Activated T-helper 1 cell treated with anti-CD3 and anti-CD28 coated beads, Interleukin-12 subunit alpha, Interleukin-12 subunit beta, Interleukin-2, Interleukin-4 antibody, amounts not matched to agents 30 ng/mL and 10 ng/mL and 1 ng/mL, durations not matched to agents 14 hours and 24 hours and 36 hours (primary cell): ENCODE measurements at regions not wholly inside any gene's neighbourhood (a gene's known extent, or its start where the extent isn't known, plus 50 kb on each side); places are given as distances from the start of the nearest gene placed in this dataset.

Experiments used
- DNase-seq: peaks from one replicate; pipeline ENCODE4 v3.0.0; 2021; ENCODE audit warnings: low spot score
- H3K27ac Mint-ChIP-seq: one replicate; pipeline ENCODE4 v1.8.0; 2021; ENCODE audit warnings: mild to moderate bottlenecking, mixed read lengths
- H3K27me3 Mint-ChIP-seq: one replicate; pipeline ENCODE4 v1.8.0; 2022; ENCODE audit warnings: mild to moderate bottlenecking, moderate library complexity, mixed read lengths; ENCODE audit not compliant: insufficient read depth
- H3K36me3 Mint-ChIP-seq: one replicate; pipeline ENCODE4 v1.8.0; 2021; ENCODE audit warnings: low read depth, mixed read lengths
- H3K4me1 Mint-ChIP-seq: one replicate; pipeline ENCODE4 v1.8.0; 2021; ENCODE audit warnings: low read depth, mixed read lengths
- H3K4me3 Mint-ChIP-seq: one replicate; pipeline ENCODE4 v1.8.0; 2021; ENCODE audit warnings: mild to moderate bottlenecking, moderate library complexity, mixed read lengths
- H3K9me3 Mint-ChIP-seq: one replicate; pipeline ENCODE4 v1.8.0; 2021; ENCODE audit warnings: mixed read lengths
- intact Hi-C: fragments of 100-400 bp; cut with micrococcal nuclease; formaldehyde crosslinking; loops from one replicate; pipeline ENCODE4 v1.15.1; 2024

DNA sequence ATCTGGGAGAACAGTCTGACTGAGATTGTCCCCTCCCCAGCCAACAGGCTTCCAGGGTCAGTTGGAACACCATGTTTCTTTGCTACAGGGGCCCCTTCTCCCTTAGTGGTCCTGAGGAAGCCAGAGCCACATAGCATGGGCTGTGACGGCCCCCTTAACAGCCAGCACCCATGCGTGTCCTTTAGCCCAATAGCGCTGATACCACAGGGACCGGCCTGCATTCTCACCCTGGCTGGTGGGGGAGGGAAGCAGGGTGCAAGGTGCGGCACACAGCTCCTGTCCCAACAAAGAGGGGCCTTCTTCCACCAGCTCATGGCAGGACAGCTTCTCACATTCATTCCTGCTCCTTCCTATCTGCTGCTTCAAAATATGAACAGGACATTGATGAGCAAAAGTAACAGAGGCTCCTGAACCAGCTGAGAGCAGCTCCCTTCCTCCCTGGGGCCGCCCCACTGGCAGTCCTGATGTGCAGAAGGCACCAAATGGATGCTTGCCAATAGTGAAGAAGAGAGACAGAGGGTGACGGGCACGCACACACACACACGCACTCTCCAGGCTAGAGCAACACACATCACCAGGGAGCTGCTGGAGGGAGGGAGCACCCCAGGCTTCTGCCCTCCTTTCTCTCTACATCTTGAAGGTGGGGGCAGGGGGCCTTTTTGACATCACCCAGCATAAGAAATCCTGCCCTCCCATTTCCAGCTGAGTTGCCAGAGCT is 99.4 kb downstream of the CRYAA start:
- Mint-ChIP-seq H3K4me1 (no peaks in the 10 kb centered on the region), H3K36me3 (no peaks in the 10 kb centered on the region)
- intact Hi-C loops, result no loop called here

DNA sequence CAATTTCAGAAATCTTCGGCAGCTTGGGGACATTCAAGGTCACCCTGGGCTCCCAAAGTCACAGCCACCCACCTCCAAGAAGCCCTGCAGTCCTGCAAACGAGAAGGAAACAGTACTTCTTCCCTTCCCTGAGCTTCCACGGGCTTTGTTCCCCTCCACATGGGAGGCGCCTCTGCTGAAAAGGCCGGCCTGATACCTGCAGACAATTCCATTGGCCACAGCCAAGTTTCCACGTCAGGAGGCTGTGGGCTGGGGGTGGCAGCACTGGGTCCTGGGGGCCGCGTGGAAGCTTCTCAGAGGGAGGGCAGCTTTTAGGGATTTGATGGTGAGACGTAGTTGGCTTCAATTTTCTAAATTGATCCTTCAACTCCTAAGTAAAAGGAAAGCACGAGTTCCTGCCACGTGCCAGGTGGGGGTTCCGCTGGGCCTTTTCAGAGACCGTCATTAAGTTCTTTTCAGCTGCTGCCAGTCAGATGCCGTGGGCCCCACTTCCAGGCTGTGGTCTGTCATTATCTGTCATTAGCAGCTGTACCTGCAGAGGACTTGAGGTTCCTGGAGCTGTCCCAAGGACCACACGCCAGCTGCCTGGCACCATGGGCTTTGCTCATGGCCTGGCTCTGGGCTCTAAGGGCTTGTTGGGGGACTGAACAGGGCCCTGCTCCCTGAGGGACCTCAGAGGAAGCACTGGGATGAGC is 98.7 kb downstream of the CRYAA start:
- no peak overlapping the region for H3K4me3 Mint-ChIP-seq
- H3K36me3 Mint-ChIP-seq, result no peaks in the 10 kb centered on the region
- H3K27ac Mint-ChIP-seq, result no peak overlapping the region
- intact Hi-C loops, result no loop called here
- no peak for DNase-seq
- no peaks in the 10 kb centered on the region for H3K9me3 Mint-ChIP-seq
- no peaks in the 10 kb centered on the region for H3K4me1 Mint-ChIP-seq
- peaks cover 4% of the 10 kb centered on the region for H3K27me3 Mint-ChIP-seq

More for the DNA sequence above, 99.4 kb downstream of the CRYAA start:
- Mint-ChIP-seq H3K27me3 (peaks cover 4% of the 10 kb centered on the region), H3K27ac (no peak overlapping the region), H3K4me3 (no peak overlapping the region), H3K9me3 (no peaks in the 10 kb centered on the region)
- no peak for DNase-seq

DNA sequence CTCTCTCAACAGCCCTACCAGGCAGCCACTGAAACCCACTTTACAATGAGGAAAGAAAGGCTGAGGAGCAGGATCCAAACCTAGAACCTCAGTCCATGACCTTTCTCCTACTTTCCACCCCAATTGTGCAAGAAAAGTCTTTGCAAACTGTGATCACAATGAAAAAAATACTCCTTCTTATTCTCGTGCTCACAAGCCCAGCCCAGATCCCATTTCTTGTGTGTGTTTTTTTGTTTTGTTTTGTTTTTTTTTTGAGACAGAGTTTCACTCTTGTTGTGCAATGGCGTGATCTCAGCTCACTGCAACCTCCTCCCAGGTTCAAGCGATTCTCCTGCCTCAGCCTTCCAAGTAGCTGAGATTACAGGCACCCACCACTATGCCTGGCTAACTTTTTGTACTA is 97.7 kb downstream of the CRYAA start:
- Mint-ChIP-seq H3K9me3 (no peaks in the 10 kb centered on the region), H3K36me3 (no peaks in the 10 kb centered on the region), H3K27ac (no peak overlapping the region), H3K4me1 (no peaks in the 10 kb centered on the region), H3K4me3 (no peak overlapping the region), H3K27me3 (peaks cover 4% of the 10 kb centered on the region)
- no peak for DNase-seq
- intact Hi-C loops, result no loop called here

DNA sequence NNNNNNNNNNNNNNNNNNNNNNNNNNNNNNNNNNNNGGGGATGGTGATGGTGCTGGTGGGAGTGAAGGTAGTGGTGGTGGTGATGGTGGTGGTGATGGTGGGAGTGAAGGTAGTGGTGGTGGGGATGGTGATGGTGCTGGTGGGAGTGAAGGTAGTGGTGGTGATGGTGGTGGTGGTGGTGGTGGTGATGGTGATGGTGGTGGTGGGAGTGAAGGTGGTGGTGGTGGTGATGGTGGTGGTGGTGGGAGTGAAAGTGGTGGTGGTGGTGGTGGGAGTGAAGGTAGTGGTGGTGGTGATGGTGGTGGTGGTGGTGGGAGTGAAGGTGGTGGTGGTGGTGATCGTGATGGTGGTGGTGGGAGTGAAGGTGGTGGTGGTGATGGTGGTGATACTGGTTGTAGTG is 93.6 kb downstream of the CRYAA start:
- Mint-ChIP-seq H3K9me3 (no peaks in the 10 kb centered on the region), H3K4me1 (no peaks in the 10 kb centered on the region), H3K27ac (no peak overlapping the region), H3K36me3 (no peaks in the 10 kb centered on the region), H3K4me3 (no peak overlapping the region), H3K27me3 (peaks cover 4% of the 10 kb centered on the region)
- intact Hi-C loops, result no loop called here
- no peak for DNase-seq
